GM18909 (cell line): ENCODE measurements at regions not wholly inside any gene's neighbourhood (a gene's known extent, or its start where the extent isn't known, plus 50 kb on each side); places are given as distances from the start of the nearest gene placed in this dataset.
A peak's percentile ranks its signal among the peaks of the same experiment; 100 is the strongest.

Source experiments
- ATAC-seq: cut with Tn5 transposase; IDR thresholded peaks from one replicate; pipeline ENCODE4 v1.9.1; 2021; ENCODE audit warnings: mild to moderate bottlenecking; ENCODE audit not compliant: unreplicated experiment, poor library complexity

GRCh38 chr2:64311948-64312621 is 141.9 kb upstream of the LGALSL start:
- no peak for ATAC-seq

- no peak for ATAC-seq
These were observed 141.2 kb upstream of the LGALSL start for GRCh38 chr2:64312622-64313397.

- no peak for ATAC-seq
These were observed 140.6 kb upstream of the LGALSL start for GRCh38 chr2:64313398-64313723.

GRCh38 chr2:64315291-64315960 is 138.5 kb upstream of the LGALSL start:
- no peak for ATAC-seq

- ATAC-seq = no peak
These were observed 136.1 kb upstream of the LGALSL start for GRCh38 chr2:64317707-64318475.

- ATAC-seq = no peak
These were observed 135.6 kb upstream of the LGALSL start for GRCh38 chr2:64318476-64318748.

GRCh38 chr2:64319896-64320295 is 134.1 kb upstream of the LGALSL start:
- ATAC-seq = no peak

GRCh38 chr2:64322433-64322832 is 131.5 kb upstream of the LGALSL start:
- no peak for ATAC-seq

- no peak for ATAC-seq
These were observed 130.8 kb upstream of the LGALSL start for GRCh38 chr2:64323197-64323596.

- no peak for ATAC-seq
These were observed 129.1 kb upstream of the LGALSL start for GRCh38 chr2:64324746-64325410.

- peak; percentile 8 for ATAC-seq
These were observed 128.5 kb upstream of the LGALSL start for GRCh38 chr2:64325477-64325851.

GRCh38 chr2:64325852-64326577 is 127.9 kb upstream of the LGALSL start:
- ATAC-seq = peak; percentile 94

- no peak for ATAC-seq
These were observed 127.3 kb upstream of the LGALSL start for GRCh38 chr2:64326578-64327050.

- no peak for ATAC-seq
These were observed 126.8 kb upstream of the LGALSL start for GRCh38 chr2:64327129-64327509.

- ATAC-seq = no peak
These were observed 126.2 kb upstream of the LGALSL start for GRCh38 chr2:64327510-64328414.

GRCh38 chr2:64328415-64328722 is 125.6 kb upstream of the LGALSL start:
- no peak for ATAC-seq

GRCh38 chr2:64328756-64329155 is 125.2 kb upstream of the LGALSL start:
- no peak for ATAC-seq

GRCh38 chr2:64329848-64330247 is 124.1 kb upstream of the LGALSL start:
- ATAC-seq = no peak
